WTC11 (cell line): ENCODE measurements at regions not wholly inside any gene's neighbourhood (a gene's known extent, or its start where the extent isn't known, plus 50 kb on each side); places are given as distances from the start of the nearest gene placed in this dataset.

Experiments used
- ATAC-seq: fragments of 200-7000 bp; cut with Tn5 transposase; 2 replicates; pipeline ENCODE4 v1.10.0; 2021; ENCODE audit warnings: mild to moderate bottlenecking, moderate library complexity
- CTCF ChIA-PET: fragments of 300-600 bp; sonication (Branson Sonifier 250); formaldehyde crosslinking; loops from one replicate; lab custom pipeline; 2021; ENCODE audit warnings: antibody characterized with exemption; lab: Charles Lee
- POLR2A ChIA-PET: fragments of 350-600 bp; sonication (Branson Sonifier 250); formaldehyde crosslinking; loops from one replicate; lab custom pipeline; 2021; ENCODE audit warnings: antibody characterized with exemption; lab: Charles Lee
- DNase-seq: peaks from one replicate; pipeline ENCODE4 v3.0.0; 2021; ENCODE audit warnings: low spot score
- H3K27ac Mint-ChIP-seq: 2 replicates; pipeline ENCODE4 v1.8.0; 2021; ENCODE audit warnings: mixed read lengths
- H3K27me3 Mint-ChIP-seq: 2 replicates; pipeline ENCODE4 v1.8.0; 2021; ENCODE audit warnings: low read depth, mild to moderate bottlenecking, moderate library complexity, mixed read lengths
- H3K36me3 Mint-ChIP-seq: 2 replicates; pipeline ENCODE4 v1.8.0; 2021; ENCODE audit warnings: mixed read lengths
- H3K4me1 Mint-ChIP-seq: 2 replicates; pipeline ENCODE4 v1.8.0; 2022; ENCODE audit warnings: mixed read lengths
- H3K4me3 Mint-ChIP-seq: 2 replicates; pipeline ENCODE4 v1.8.0; 2021; ENCODE audit warnings: mild to moderate bottlenecking, moderate library complexity, mixed read lengths
- H3K9me3 Mint-ChIP-seq: 2 replicates; pipeline ENCODE4 v1.8.0; 2021; ENCODE audit warnings: mixed read lengths
- CBFB ChIP-seq: sonication (generic); formaldehyde crosslinking; IDR thresholded peaks from 2 replicates; pipeline ENCODE4 v1.8.1; 2022; ENCODE audit warnings: mild to moderate bottlenecking, low read depth, missing genetic modification reagents
- E2F1 ChIP-seq: sonication (generic); formaldehyde crosslinking; IDR thresholded peaks from 2 replicates; pipeline ENCODE4 v1.8.0; 2022; ENCODE audit warnings: mild to moderate bottlenecking, missing genetic modification reagents
- ELF4 ChIP-seq: sonication (generic); formaldehyde crosslinking; IDR thresholded peaks from 2 replicates; pipeline ENCODE4 v1.8.1; 2022; ENCODE audit warnings: low read depth, mild to moderate bottlenecking, moderate library complexity, missing genetic modification reagents
- ERG ChIP-seq: fragments of 250-450 bp; sonication (Bioruptor Pico); IDR thresholded peaks from 2 replicates; pipeline ENCODE4 v1.8.0; 2021; ENCODE audit warnings: mild to moderate bottlenecking
- ESRRA ChIP-seq: sonication (generic); formaldehyde crosslinking; IDR thresholded peaks from 2 replicates; pipeline ENCODE4 v1.8.1; 2022; ENCODE audit warnings: mild to moderate bottlenecking, missing genetic modification reagents, borderline replicate concordance
- FOXP1 ChIP-seq: sonication (generic); formaldehyde crosslinking; IDR thresholded peaks from 2 replicates; pipeline ENCODE4 v1.8.0; 2022; ENCODE audit warnings: missing genetic modification reagents, mild to moderate bottlenecking, moderate library complexity, borderline replicate concordance
- GTF2I ChIP-seq: fragments of 250-450 bp; sonication (Bioruptor Pico); conservative IDR thresholded peaks from 2 replicates; pipeline ENCODE4 v1.4.0; 2021; ENCODE audit warnings: mild to moderate bottlenecking
- IRF2 ChIP-seq: sonication (generic); formaldehyde crosslinking; IDR thresholded peaks from 2 replicates; pipeline ENCODE4 v1.8.0; 2022; ENCODE audit warnings: low read depth, missing genetic modification reagents, borderline replicate concordance
- MLX ChIP-seq: sonication (generic); formaldehyde crosslinking; IDR thresholded peaks from 2 replicates; pipeline ENCODE4 v1.8.1; 2023; ENCODE audit warnings: mild to moderate bottlenecking, missing genetic modification reagents, moderate library complexity
- NR3C1 ChIP-seq: sonication (generic); formaldehyde crosslinking; conservative IDR thresholded peaks from 2 replicates; pipeline ENCODE4 v1.8.1; 2023; ENCODE audit warnings: low read depth, mild to moderate bottlenecking, missing genetic modification reagents
- OVOL2 ChIP-seq: fragments of 250-450 bp; sonication (Bioruptor Pico); IDR thresholded peaks from 2 replicates; pipeline ENCODE4 v1.9.0; 2021; ENCODE audit warnings: mild to moderate bottlenecking, borderline replicate concordance
- RELA ChIP-seq: sonication (generic); formaldehyde crosslinking; IDR thresholded peaks from 2 replicates; pipeline ENCODE4 v1.8.1; 2022; ENCODE audit warnings: missing genetic modification reagents, mild to moderate bottlenecking, borderline replicate concordance
- RORB ChIP-seq: fragments of 250-450 bp; sonication (Bioruptor Pico); IDR thresholded peaks from 2 replicates; pipeline ENCODE4 v1.9.0; 2021; ENCODE audit warnings: mild to moderate bottlenecking
- TEAD1 ChIP-seq: sonication (generic); formaldehyde crosslinking; IDR thresholded peaks from 2 replicates; pipeline ENCODE4 v1.8.0; 2022; ENCODE audit warnings: mild to moderate bottlenecking, missing genetic modification reagents
- TP53 ChIP-seq: sonication (generic); formaldehyde crosslinking; IDR thresholded peaks from 2 replicates; pipeline ENCODE4 v1.8.1; 2023; ENCODE audit warnings: mild to moderate bottlenecking, missing genetic modification reagents
- ZBTB21 ChIP-seq: sonication (generic); formaldehyde crosslinking; IDR thresholded peaks from 2 replicates; pipeline ENCODE4 v1.8.1; 2023; ENCODE audit warnings: mild to moderate bottlenecking, missing genetic modification reagents, borderline replicate concordance
- ZNF121 ChIP-seq: sonication (generic); formaldehyde crosslinking; IDR thresholded peaks from 2 replicates; pipeline ENCODE4 v1.8.0; 2023; ENCODE audit warnings: missing genetic modification reagents
- ZNF263 ChIP-seq: sonication (generic); formaldehyde crosslinking; IDR thresholded peaks from 2 replicates; pipeline ENCODE4 v1.8.1; 2022; ENCODE audit warnings: low read depth, mild to moderate bottlenecking, moderate library complexity, missing genetic modification reagents
- ZNF416 ChIP-seq: fragments of 250-450 bp; sonication (Bioruptor Pico); IDR thresholded peaks from 2 replicates; pipeline ENCODE4 v1.9.0; 2021; ENCODE audit warnings: mild to moderate bottlenecking, inconsistent platforms
- TF ChIP-seq, protein P1 (sequence below): sonication (generic); formaldehyde crosslinking; IDR thresholded peaks from 2 replicates; pipeline ENCODE4 v1.8.0; 2023; ENCODE audit warnings: mild to moderate bottlenecking, missing genetic modification reagents
- TF ChIP-seq, protein P2 (sequence below): sonication (generic); formaldehyde crosslinking; IDR thresholded peaks from 2 replicates; pipeline ENCODE4 v1.8.1; 2023; ENCODE audit warnings: mild to moderate bottlenecking, moderate library complexity, missing genetic modification reagents
- TF ChIP-seq, protein P3 (sequence below): sonication (generic); formaldehyde crosslinking; IDR thresholded peaks from 2 replicates; pipeline ENCODE4 v1.8.1; 2022; ENCODE audit warnings: mild to moderate bottlenecking, moderate library complexity, missing genetic modification reagents
- TF ChIP-seq, protein P4 (sequence below): sonication (generic); formaldehyde crosslinking; IDR thresholded peaks from 2 replicates; pipeline ENCODE4 v1.8.0; 2022; ENCODE audit warnings: mild to moderate bottlenecking, missing genetic modification reagents

- no peaks in the 10 kb centered on the region for H3K9me3 Mint-ChIP-seq
- H3K27me3 Mint-ChIP-seq: no peaks in the 10 kb centered on the region
- H3K4me1 Mint-ChIP-seq: peaks cover 24% of the 10 kb centered on the region
- CTCF ChIA-PET: no interaction called here
- DNase-seq (no peak), ATAC-seq (no peak)
- POLR2A ChIA-PET: no interaction called here
- TF ChIP-seq ZBTB21 (CRISPR knock-in tag) (no peak), FOXP1 (CRISPR knock-in tag) (no peak), ESRRA (CRISPR knock-in tag) (no peak), TP53 (CRISPR knock-in tag) (no peak), IRF2 (CRISPR knock-in tag) (no peak), ZNF416 (CRISPR knock-in tag) (no peak)
- TF ChIP-seq, protein P1, sequence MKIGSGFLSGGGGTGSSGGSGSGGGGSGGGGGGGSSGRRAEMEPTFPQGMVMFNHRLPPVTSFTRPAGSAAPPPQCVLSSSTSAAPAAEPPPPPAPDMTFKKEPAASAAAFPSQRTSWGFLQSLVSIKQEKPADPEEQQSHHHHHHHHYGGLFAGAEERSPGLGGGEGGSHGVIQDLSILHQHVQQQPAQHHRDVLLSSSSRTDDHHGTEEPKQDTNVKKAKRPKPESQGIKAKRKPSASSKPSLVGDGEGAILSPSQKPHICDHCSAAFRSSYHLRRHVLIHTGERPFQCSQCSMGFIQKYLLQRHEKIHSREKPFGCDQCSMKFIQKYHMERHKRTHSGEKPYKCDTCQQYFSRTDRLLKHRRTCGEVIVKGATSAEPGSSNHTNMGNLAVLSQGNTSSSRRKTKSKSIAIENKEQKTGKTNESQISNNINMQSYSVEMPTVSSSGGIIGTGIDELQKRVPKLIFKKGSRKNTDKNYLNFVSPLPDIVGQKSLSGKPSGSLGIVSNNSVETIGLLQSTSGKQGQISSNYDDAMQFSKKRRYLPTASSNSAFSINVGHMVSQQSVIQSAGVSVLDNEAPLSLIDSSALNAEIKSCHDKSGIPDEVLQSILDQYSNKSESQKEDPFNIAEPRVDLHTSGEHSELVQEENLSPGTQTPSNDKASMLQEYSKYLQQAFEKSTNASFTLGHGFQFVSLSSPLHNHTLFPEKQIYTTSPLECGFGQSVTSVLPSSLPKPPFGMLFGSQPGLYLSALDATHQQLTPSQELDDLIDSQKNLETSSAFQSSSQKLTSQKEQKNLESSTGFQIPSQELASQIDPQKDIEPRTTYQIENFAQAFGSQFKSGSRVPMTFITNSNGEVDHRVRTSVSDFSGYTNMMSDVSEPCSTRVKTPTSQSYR: no peak
- TF ChIP-seq, protein P2, sequence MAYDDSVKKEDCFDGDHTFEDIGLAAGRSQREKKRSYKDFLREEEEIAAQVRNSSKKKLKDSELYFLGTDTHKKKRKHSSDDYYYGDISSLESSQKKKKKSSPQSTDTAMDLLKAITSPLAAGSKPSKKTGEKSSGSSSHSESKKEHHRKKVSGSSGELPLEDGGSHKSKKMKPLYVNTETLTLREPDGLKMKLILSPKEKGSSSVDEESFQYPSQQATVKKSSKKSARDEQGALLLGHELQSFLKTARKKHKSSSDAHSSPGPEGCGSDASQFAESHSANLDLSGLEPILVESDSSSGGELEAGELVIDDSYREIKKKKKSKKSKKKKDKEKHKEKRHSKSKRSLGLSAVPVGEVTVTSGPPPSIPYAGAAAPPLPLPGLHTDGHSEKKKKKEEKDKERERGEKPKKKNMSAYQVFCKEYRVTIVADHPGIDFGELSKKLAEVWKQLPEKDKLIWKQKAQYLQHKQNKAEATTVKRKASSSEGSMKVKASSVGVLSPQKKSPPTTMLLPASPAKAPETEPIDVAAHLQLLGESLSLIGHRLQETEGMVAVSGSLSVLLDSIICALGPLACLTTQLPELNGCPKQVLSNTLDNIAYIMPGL (CRISPR knock-in tag): no peak
- TF ChIP-seq, protein P3, sequence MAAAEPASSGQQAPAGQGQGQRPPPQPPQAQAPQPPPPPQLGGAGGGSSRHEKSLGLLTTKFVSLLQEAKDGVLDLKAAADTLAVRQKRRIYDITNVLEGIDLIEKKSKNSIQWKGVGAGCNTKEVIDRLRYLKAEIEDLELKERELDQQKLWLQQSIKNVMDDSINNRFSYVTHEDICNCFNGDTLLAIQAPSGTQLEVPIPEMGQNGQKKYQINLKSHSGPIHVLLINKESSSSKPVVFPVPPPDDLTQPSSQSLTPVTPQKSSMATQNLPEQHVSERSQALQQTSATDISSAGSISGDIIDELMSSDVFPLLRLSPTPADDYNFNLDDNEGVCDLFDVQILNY (CRISPR knock-in tag): no peak
- H3K27ac Mint-ChIP-seq: no peak overlapping the region
- no peak overlapping the region for H3K4me3 Mint-ChIP-seq
- no peaks in the 10 kb centered on the region for H3K36me3 Mint-ChIP-seq
Measured at GRCh38 chr13:50518131-50518530, 325.4 kb downstream of the DLEU7 start.

DNA sequence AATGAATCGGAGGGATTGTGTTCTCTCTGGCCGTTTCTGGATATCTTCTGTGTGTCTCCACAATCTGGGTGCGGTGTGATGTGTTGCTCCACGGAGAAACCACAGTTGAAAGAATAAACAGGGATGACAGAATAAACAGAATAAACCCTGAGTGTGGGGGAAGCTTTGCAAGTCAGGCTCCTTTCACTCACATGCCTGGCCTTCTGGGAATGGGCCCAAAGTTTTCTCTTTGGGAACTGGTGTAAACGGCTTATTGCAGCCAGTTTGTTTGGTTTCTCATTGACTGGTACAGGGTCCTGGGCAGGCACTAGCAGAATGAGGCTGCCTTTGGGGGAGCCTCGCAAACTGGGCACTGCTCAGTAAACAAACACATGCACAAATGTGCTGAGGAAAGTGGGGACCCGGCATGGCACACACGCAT is 324.7 kb downstream of the DLEU7 start:
- DNase-seq (no peak), ATAC-seq (no peak)
- Mint-ChIP-seq H3K4me1 (peaks cover 31% of the 10 kb centered on the region), H3K27me3 (no peaks in the 10 kb centered on the region), H3K27ac (no peak overlapping the region), H3K36me3 (no peaks in the 10 kb centered on the region), H3K4me3 (no peak overlapping the region), H3K9me3 (no peaks in the 10 kb centered on the region)
- CTCF ChIA-PET: no interaction called here
- POLR2A ChIA-PET: no interaction called here
- TF ChIP-seq RELA (CRISPR knock-in tag): no peak
- TF ChIP-seq ZNF121 (CRISPR knock-in tag): no peak
- TF ChIP-seq IRF2 (CRISPR knock-in tag): no peak
- no peak for TF ChIP-seq TP53 (CRISPR knock-in tag)
- no peak for TF ChIP-seq GTF2I (CRISPR knock-in tag)
- TF ChIP-seq TEAD1 (CRISPR knock-in tag): no peak
- no peak for TF ChIP-seq MLX (CRISPR knock-in tag)
- TF ChIP-seq RORB (CRISPR knock-in tag): no peak
- TF ChIP-seq OVOL2: no peak
- no peak for TF ChIP-seq ZNF263 (CRISPR knock-in tag)
- no peak for TF ChIP-seq ELF4 (CRISPR knock-in tag)
- no peak for TF ChIP-seq CBFB (CRISPR knock-in tag)
- TF ChIP-seq, protein P2 (CRISPR knock-in tag): no peak
- TF ChIP-seq E2F1 (CRISPR knock-in tag): no peak
- TF ChIP-seq, protein P4, sequence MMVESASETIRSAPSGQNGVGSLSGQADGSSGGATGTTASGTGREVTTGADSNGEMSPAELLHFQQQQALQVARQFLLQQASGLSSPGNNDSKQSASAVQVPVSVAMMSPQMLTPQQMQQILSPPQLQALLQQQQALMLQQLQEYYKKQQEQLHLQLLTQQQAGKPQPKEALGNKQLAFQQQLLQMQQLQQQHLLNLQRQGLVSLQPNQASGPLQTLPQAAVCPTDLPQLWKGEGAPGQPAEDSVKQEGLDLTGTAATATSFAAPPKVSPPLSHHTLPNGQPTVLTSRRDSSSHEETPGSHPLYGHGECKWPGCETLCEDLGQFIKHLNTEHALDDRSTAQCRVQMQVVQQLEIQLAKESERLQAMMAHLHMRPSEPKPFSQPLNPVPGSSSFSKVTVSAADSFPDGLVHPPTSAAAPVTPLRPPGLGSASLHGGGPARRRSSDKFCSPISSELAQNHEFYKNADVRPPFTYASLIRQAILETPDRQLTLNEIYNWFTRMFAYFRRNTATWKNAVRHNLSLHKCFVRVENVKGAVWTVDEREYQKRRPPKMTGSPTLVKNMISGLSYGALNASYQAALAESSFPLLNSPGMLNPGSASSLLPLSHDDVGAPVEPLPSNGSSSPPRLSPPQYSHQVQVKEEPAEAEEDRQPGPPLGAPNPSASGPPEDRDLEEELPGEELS: no peak
- TF ChIP-seq ERG (CRISPR knock-in tag): no peak
- TF ChIP-seq NR3C1 (CRISPR knock-in tag): no peak
